K562 (cell line): ENCODE measurements at regions not wholly inside any gene's neighbourhood (a gene's known extent, or its start where the extent isn't known, plus 50 kb on each side); places are given as distances from the start of the nearest gene placed in this dataset.

Experiments used
- ATAC-seq: fragments of 200-7000 bp; cut with Tn5 transposase; 3 replicates; pipeline ENCODE4 v1.9.1; 2020; ENCODE audit warnings: moderate library complexity
- BruUV-seq: library from RNA; stranded (reverse); fragments of 400-500 nt; replicated peaks from 2 replicates; lab custom pipeline; 2021; lab: Mats Ljungman, UMichigan
- CTCF ChIA-PET: fragments of 300-600 bp; formaldehyde crosslinking; extraction: SDS; loops from one replicate; lab custom pipeline; 2021; ENCODE audit warnings: low intra/inter-chr PET ratio; lab: Yijun Ruan, JAX
- POLR2A ChIA-PET: fragments of 300-600, 350-650 bp; sonication (Branson Sonifier 250); formaldehyde crosslinking; extraction: SDS; loops from one replicate; lab custom pipeline; 2021; ENCODE audit warnings: antibody characterized with exemption, inconsistent platforms; lab: Yijun Ruan, JAX
- DNase-seq, 4 experiments: peaks; one replicate each; pipeline versions ENCODE4 v3.0.0 to v3.0.0-alpha.2; 2011 to 2018; ENCODE audit warnings: low spot score in 3 of 4, mixed read lengths in 3 of 4; ENCODE audit errors: extremely low read depth in 1 of 4
- FAIRE-seq: peaks from 2 replicates; lab custom pipeline; 2011; peaks lifted over from hg19 to GRCh38; lab: Jason Lieb, UNC
- H2AFZ ChIP-seq: 2 replicates; pipeline ENCODE4 v1.6.0; 2011; ENCODE audit warnings: low read depth, low read length, control low read depth, inconsistent platforms
- H3K27ac ChIP-seq: fragments of 200-600 bp; 3 replicates; pipeline ENCODE4 v1.8.0; 2011; ENCODE audit warnings: low read depth, mild to moderate bottlenecking, control low read depth, inconsistent platforms, low read length, moderate library complexity, mixed read lengths; ENCODE audit errors: extremely low read depth
- H3K27me3 ChIP-seq, 2 experiments: fragments of 300-600 bp in 1 of 2; 2 replicates in 1 of 2; 3 replicates in 1 of 2; pipeline versions ENCODE4 v1.6.0 to v1.8.0; 2011; ENCODE audit warnings: inconsistent platforms in 2 of 2, low read length in 2 of 2, mild to moderate bottlenecking in 1 of 2, mixed read lengths in 1 of 2, moderate library complexity in 1 of 2; ENCODE audit not compliant: control insufficient read depth in 2 of 2, insufficient read depth in 2 of 2
- H3K36me3 ChIP-seq: fragments of 300-600 bp; 3 replicates; pipeline ENCODE4 v1.8.0; 2011; ENCODE audit warnings: mild to moderate bottlenecking, low read length, inconsistent platforms; ENCODE audit not compliant: control insufficient read depth, insufficient read depth
- H3K4me1 ChIP-seq, 2 experiments: fragments of 200-600 bp in 1 of 2; replicated peaks in 1 of 2; 2 replicates in 1 of 2; 3 replicates in 1 of 2; pipeline versions ENCODE4 v1.5.1 to v1.8.0; 2011; ENCODE audit warnings: inconsistent platforms in 2 of 2, low read length in 2 of 2, mild to moderate bottlenecking in 1 of 2, mixed read lengths in 1 of 2, moderate library complexity in 1 of 2; ENCODE audit not compliant: control insufficient read depth in 2 of 2, insufficient read depth in 2 of 2
- H3K4me2 ChIP-seq: 2 replicates; pipeline ENCODE4 v1.6.1; 2011; ENCODE audit warnings: low read length, control low read depth, inconsistent platforms, mixed read lengths; ENCODE audit not compliant: insufficient read depth
- H3K4me3 ChIP-seq: fragments of 200-600 bp; sonication (generic), shearing (Covaris generic); 2 replicates; pipeline ENCODE4 v1.5.1; 2016; ENCODE audit warnings: control low read depth, inconsistent platforms
- H3K79me2 ChIP-seq: fragments of 200-600 bp; 3 replicates; pipeline ENCODE4 v1.8.0; 2011; ENCODE audit warnings: low read length, inconsistent platforms; ENCODE audit not compliant: control insufficient read depth, insufficient read depth
- H3K9ac ChIP-seq, 2 experiments: 2 replicates each; pipeline versions ENCODE4 v1.6.0 to v1.6.1; 2011; ENCODE audit warnings: low read depth in 2 of 2, low read length in 2 of 2, control low read depth in 1 of 2, inconsistent platforms in 1 of 2, mild to moderate bottlenecking in 1 of 2, mixed read lengths in 1 of 2; ENCODE audit not compliant: insufficient read depth in 1 of 2
- H3K9me1 ChIP-seq: one replicate; pipeline ENCODE4 v1.6.0; 2011; ENCODE audit warnings: inconsistent platforms, mild to moderate bottlenecking, low read length, moderate library complexity; ENCODE audit not compliant: control insufficient read depth, insufficient read depth
- H3K9me3 ChIP-seq: replicated peaks from 2 replicates; pipeline ENCODE4 v1.5.1; 2011; ENCODE audit warnings: low read depth, low read length, inconsistent platforms; ENCODE audit not compliant: control insufficient read depth, insufficient read depth
- H4K20me1 ChIP-seq: replicated peaks from 2 replicates; pipeline ENCODE4 v1.6.1; 2011; ENCODE audit warnings: low read length, inconsistent platforms, mixed read lengths; ENCODE audit not compliant: control insufficient read depth, insufficient read depth
- ELF4 ChIP-seq: fragments of 450-650 bp; formaldehyde crosslinking; IDR thresholded peaks from 2 replicates; pipeline ENCODE4 v1.4.0; 2022; ENCODE audit warnings: missing genetic modification characterization
- ESRRB ChIP-seq: fragments of 250-450 bp; sonication (Bioruptor Pico); IDR thresholded peaks from 2 replicates; pipeline ENCODE4 v1.5.0; 2020; ENCODE audit warnings: mild to moderate bottlenecking, moderate library complexity, borderline replicate concordance
- HDAC6 ChIP-seq: IDR thresholded peaks from 2 replicates; pipeline ENCODE4 v1.6.1; 2012; ENCODE audit warnings: low read depth, mild to moderate bottlenecking, control low read depth, inconsistent platforms, low read length, moderate library complexity
- MTA2 ChIP-seq: fragments of 450-650 bp; IDR thresholded peaks from 2 replicates; pipeline ENCODE4 v1.6.1; 2016; ENCODE audit warnings: low read depth
- PPARD ChIP-seq: fragments of 250-450 bp; sonication (Bioruptor Pico); IDR thresholded peaks from 2 replicates; pipeline ENCODE4 v1.8.0; 2022; ENCODE audit warnings: inconsistent platforms, mild to moderate bottlenecking, moderate library complexity
- SP2 ChIP-seq: IDR thresholded peaks from 2 replicates; pipeline ENCODE4 v1.6.1; 2011; ENCODE audit warnings: mild to moderate bottlenecking, low read depth, low read length, moderate library complexity; ENCODE audit not compliant: poor library complexity, severe bottlenecking; ENCODE audit errors: extremely low read depth
- WGBS: fragments of 100-300 bp; shearing (Covaris generic); methylation state at CpG from one replicate; pipeline ENCODE4 v1.1.6; 2016; ENCODE audit warnings: low coverage, mixed read lengths; ENCODE audit not compliant: insufficient coverage; ENCODE audit errors: missing lambda C conversion rate; 5-methylcytosine and 5-hydroxymethylcytosine counted together
- in situ Hi-C: fragments of 300-500 bp; cut with MboI; formaldehyde crosslinking; loops from 4 replicates; pipeline ENCODE4 v1.15.0; 2018; ENCODE audit warnings: inconsistent platforms, mixed read lengths
- intact Hi-C: fragments of 100-400 bp; cut with micrococcal nuclease; formaldehyde crosslinking; loops from 2 replicates; pipeline ENCODE4 v1.14.2; 2022
- TF ChIP-seq, protein P1 (sequence below): fragments of 150-350 bp; conservative IDR thresholded peaks from 2 replicates; pipeline ENCODE4 v1.6.1; 2014; ENCODE audit warnings: low read length
- TF ChIP-seq, protein P2 (sequence below): fragments of 200-800 bp; sonication (Bioruptor generic); IDR thresholded peaks from 2 replicates; pipeline ENCODE4 v1.6.1; 2016; ENCODE audit warnings: missing genetic modification characterization, missing compliant biosample characterization

DNA sequence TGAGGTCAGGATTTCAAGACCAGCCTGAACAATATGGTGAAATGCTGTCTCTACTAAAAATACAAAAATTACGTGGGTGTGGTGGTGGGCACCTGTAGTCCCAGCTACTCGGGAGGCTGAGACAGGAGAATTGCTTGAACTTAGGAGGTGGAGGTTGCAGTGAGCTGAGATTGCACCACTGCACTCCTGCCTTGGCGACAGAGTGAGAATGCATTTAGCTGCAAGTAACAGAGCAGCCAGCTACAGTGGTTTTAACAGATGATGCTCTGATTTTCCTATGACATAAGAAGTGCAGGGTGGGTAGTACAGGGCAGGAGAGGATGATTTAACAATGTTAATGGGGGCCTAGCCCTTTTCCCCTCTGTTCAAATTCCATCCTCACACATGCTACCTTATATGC is 267.9 kb downstream of the RPLP1 start:
- intact Hi-C loops = loop anchor here (5.0 kb wide), 1 partner anchor 767 kb away; no protein-coding TSS in a partner anchor
- H3K9me3 ChIP-seq = no peaks in the 10 kb centered on the region
- no peak overlapping the region for H3K9ac ChIP-seq
- no TSS peak for BruUV-seq
- H3K4me2 ChIP-seq = no peak overlapping the region
- no peak for DNase-seq
- H3K36me3 ChIP-seq = no peaks in the 10 kb centered on the region
- no peak for TF ChIP-seq ESRRB (CRISPR knock-in tag)
- ATAC-seq = no peak
- H3K9me1 ChIP-seq = no peaks in the 10 kb centered on the region
- ChIA-PET CTCF (no interaction called here), POLR2A (no interaction called here)
- 0% methylated on average over 3 of the region's 3 CpGs for WGBS
- in situ Hi-C loops = no loop called here
- no peak for FAIRE-seq
- H4K20me1 ChIP-seq = no peaks in the 10 kb centered on the region
- H3K27ac ChIP-seq = no peak overlapping the region
- peaks cover 0 to 17% of the 10 kb centered on the region in 2 experiments; a peak in 2 of 5 replicates for H3K27me3 ChIP-seq
- H2AFZ ChIP-seq = no peak overlapping the region
- no peak overlapping the region for H3K4me3 ChIP-seq
- H3K4me1 ChIP-seq = peaks cover 0 to 4% of the 10 kb centered on the region in 2 experiments; a peak in 2 of 5 replicates
- no peaks in the 10 kb centered on the region for H3K79me2 ChIP-seq

DNA sequence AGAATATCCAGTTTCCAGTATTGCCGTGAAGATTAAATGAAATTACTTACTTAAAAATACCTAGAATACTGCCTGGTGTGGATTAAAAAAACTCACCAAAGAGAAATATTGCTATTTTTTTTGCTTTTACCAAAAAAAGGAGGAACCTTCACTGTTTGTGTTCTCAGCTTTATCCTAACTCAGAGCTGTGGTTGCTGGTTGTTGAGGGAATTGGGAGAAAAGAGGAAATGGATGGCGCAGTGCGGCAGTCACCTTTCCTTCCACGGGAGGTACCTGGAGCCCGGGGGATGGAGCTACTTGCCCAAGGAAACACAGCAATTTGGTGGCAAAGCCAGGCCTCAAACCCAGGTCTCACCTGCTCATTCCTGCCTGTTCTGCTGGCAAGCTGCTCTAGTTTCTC is 270.3 kb downstream of the RPLP1 start:
- H3K9me1 ChIP-seq = no peaks in the 10 kb centered on the region
- 0% methylated on average over 5 of the region's 5 CpGs for whole genome bisulfite sequencing
- no peak overlapping the region for H3K9ac ChIP-seq
- CTCF ChIA-PET = no interaction called here
- H3K4me3 ChIP-seq = no peak overlapping the region
- no peak overlapping the region for H3K27ac ChIP-seq
- no peaks in the 10 kb centered on the region for H3K36me3 ChIP-seq
- ATAC-seq (no peak), DNase-seq (no peak), FAIRE-seq (no peak)
- no peak overlapping the region for H3K4me2 ChIP-seq
- POLR2A ChIA-PET = no interaction called here
- no peaks in the 10 kb centered on the region for H4K20me1 ChIP-seq
- H3K9me3 ChIP-seq = no peaks in the 10 kb centered on the region
- in situ Hi-C loops = no loop called here
- intact Hi-C loops = loop anchor here (5.0 kb wide), 1 partner anchor 764 kb away; no protein-coding TSS in a partner anchor
- BruUV-seq = no TSS peak
- peaks cover 0 to 17% of the 10 kb centered on the region in 2 experiments; a peak in 2 of 5 replicates for H3K27me3 ChIP-seq
- H3K79me2 ChIP-seq = no peaks in the 10 kb centered on the region
- no peak overlapping the region for H2AFZ ChIP-seq
- H3K4me1 ChIP-seq = peaks cover 0 to 4% of the 10 kb centered on the region in 2 experiments; a peak in 2 of 5 replicates
- TF ChIP-seq MTA2 (no peak), SP2 (no peak), HDAC6 (no peak), PPARD (CRISPR knock-in tag) (no peak), ELF4 (no peak)
- TF ChIP-seq, protein P1, sequence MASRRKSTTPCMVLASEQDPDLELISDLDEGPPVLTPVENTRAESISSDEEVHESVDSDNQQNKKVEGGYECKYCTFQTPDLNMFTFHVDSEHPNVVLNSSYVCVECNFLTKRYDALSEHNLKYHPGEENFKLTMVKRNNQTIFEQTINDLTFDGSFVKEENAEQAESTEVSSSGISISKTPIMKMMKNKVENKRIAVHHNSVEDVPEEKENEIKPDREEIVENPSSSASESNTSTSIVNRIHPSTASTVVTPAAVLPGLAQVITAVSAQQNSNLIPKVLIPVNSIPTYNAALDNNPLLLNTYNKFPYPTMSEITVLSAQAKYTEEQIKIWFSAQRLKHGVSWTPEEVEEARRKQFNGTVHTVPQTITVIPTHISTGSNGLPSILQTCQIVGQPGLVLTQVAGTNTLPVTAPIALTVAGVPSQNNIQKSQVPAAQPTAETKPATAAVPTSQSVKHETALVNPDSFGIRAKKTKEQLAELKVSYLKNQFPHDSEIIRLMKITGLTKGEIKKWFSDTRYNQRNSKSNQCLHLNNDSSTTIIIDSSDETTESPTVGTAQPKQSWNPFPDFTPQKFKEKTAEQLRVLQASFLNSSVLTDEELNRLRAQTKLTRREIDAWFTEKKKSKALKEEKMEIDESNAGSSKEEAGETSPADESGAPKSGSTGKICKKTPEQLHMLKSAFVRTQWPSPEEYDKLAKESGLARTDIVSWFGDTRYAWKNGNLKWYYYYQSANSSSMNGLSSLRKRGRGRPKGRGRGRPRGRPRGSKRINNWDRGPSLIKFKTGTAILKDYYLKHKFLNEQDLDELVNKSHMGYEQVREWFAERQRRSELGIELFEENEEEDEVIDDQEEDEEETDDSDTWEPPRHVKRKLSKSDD = no peak
- TF ChIP-seq, protein P2, sequence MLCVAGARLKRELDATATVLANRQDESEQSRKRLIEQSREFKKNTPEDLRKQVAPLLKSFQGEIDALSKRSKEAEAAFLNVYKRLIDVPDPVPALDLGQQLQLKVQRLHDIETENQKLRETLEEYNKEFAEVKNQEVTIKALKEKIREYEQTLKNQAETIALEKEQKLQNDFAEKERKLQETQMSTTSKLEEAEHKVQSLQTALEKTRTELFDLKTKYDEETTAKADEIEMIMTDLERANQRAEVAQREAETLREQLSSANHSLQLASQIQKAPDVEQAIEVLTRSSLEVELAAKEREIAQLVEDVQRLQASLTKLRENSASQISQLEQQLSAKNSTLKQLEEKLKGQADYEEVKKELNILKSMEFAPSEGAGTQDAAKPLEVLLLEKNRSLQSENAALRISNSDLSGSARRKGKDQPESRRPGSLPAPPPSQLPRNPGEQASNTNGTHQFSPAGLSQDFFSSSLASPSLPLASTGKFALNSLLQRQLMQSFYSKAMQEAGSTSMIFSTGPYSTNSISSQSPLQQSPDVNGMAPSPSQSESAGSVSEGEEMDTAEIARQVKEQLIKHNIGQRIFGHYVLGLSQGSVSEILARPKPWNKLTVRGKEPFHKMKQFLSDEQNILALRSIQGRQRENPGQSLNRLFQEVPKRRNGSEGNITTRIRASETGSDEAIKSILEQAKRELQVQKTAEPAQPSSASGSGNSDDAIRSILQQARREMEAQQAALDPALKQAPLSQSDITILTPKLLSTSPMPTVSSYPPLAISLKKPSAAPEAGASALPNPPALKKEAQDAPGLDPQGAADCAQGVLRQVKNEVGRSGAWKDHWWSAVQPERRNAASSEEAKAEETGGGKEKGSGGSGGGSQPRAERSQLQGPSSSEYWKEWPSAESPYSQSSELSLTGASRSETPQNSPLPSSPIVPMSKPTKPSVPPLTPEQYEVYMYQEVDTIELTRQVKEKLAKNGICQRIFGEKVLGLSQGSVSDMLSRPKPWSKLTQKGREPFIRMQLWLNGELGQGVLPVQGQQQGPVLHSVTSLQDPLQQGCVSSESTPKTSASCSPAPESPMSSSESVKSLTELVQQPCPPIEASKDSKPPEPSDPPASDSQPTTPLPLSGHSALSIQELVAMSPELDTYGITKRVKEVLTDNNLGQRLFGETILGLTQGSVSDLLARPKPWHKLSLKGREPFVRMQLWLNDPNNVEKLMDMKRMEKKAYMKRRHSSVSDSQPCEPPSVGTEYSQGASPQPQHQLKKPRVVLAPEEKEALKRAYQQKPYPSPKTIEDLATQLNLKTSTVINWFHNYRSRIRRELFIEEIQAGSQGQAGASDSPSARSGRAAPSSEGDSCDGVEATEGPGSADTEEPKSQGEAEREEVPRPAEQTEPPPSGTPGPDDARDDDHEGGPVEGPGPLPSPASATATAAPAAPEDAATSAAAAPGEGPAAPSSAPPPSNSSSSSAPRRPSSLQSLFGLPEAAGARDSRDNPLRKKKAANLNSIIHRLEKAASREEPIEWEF (CRISPR knock-in tag) = no peak
